Breast epithelium (tissue), 4 donors: ENCODE measurements at regions not wholly inside any gene's neighbourhood (a gene's known extent, or its start where the extent isn't known, plus 50 kb on each side); places are given as distances from the start of the nearest gene placed in this dataset.

Experiments
- DNase-seq, 2 donors: peaks; one replicate each; pipeline ENCODE4 v3.0.0-alpha.2; 2019; ENCODE audit warnings: low spot score in 2 of 2
- H3K27ac ChIP-seq, 2 donors: fragments of 200-600 bp; sonication (generic) in 1 of 2; one replicate each; pipeline ENCODE4 v1.5.1; 2016 to 2019; ENCODE audit warnings: mild to moderate bottlenecking in 1 of 2
- H3K27me3 ChIP-seq, 2 donors: fragments of 200-600 bp; sonication (generic) in 1 of 2; one replicate each; pipeline versions ENCODE4 v1.5.1 to v1.6.0; 2017 to 2019; ENCODE audit warnings: control low read depth in 1 of 2, mild to moderate bottlenecking in 1 of 2
- H3K36me3 ChIP-seq: fragments of 200-600 bp; one replicate; pipeline ENCODE4 v1.5.1; 2019
- H3K4me1 ChIP-seq, 2 donors: fragments of 200-600 bp; sonication (generic); one replicate each; pipeline ENCODE4 v1.5.1; 2016 to 2019; ENCODE audit warnings: control low read depth in 1 of 2
- H3K4me3 ChIP-seq, 3 donors: fragments of 200-600 bp; sonication (generic); 1 replicate in 2 of 3; 2 replicates in 1 of 3; pipeline ENCODE4 v1.5.1; 2016 to 2019; ENCODE audit warnings: mild to moderate bottlenecking in 3 of 3, moderate library complexity in 2 of 3
- H3K9me3 ChIP-seq, 2 donors: fragments of 200-600 bp; sonication (generic) in 1 of 2; one replicate each; pipeline ENCODE4 v1.5.1; 2016 to 2019; ENCODE audit warnings: control low read depth in 1 of 2
- CTCF ChIP-seq, 3 donors: fragments of 450-650 bp; IDR thresholded peaks; one replicate each; pipeline ENCODE4 v1.5.1; 2016 to 2017; ENCODE audit warnings: antibody characterized with exemption in 3 of 3, mild to moderate bottlenecking in 3 of 3, moderate library complexity in 3 of 3
- POLR2A ChIP-seq: fragments of 450-650 bp; IDR thresholded peaks from one replicate; pipeline ENCODE4 v1.6.1; 2016; ENCODE audit warnings: antibody characterized with exemption, mild to moderate bottlenecking, moderate library complexity
- POLR2AphosphoS5 ChIP-seq, 3 donors: sonication (generic); formaldehyde crosslinking; IDR thresholded peaks; one replicate each; pipeline ENCODE4 v1.6.1; 2017; ENCODE audit warnings: antibody characterized with exemption in 3 of 3
- intact Hi-C: fragments of 100-400 bp; cut with DNase I; formaldehyde crosslinking; loops from one replicate; pipeline ENCODE4 v1.15.1; 2023; ENCODE audit warnings: low total_unique reads

GRCh38 chr13:81334481-81334880 is 993.6 kb upstream of the SPRY2 start:
- Histone ChIP-seq H3K27me3 (no peaks in the 10 kb centered on the region), H3K27ac (no peak overlapping the region), H3K4me1 (no peaks in the 10 kb centered on the region), H3K36me3 (no peaks in the 10 kb centered on the region), H3K4me3 (no peak overlapping the region), H3K9me3 (peaks cover 0 to 22% of the 10 kb centered on the region in 2 donors)
- no peak for DNase-seq
- no peak for TF ChIP-seq CTCF (IDR thresholded peaks at IDR 0.05)
- no peak for TF ChIP-seq POLR2A
- TF ChIP-seq POLR2AphosphoS5 (IDR thresholded peaks at IDR 0.05) = no peak
- intact Hi-C loops = no loop called here

- no peak for DNase-seq
- TF ChIP-seq POLR2AphosphoS5 (IDR thresholded peaks at IDR 0.05) = no peak
- no peak for TF ChIP-seq POLR2A
- TF ChIP-seq CTCF (IDR thresholded peaks at IDR 0.05) = no peak
- H3K36me3 ChIP-seq = no peaks in the 10 kb centered on the region
- no peak overlapping the region for H3K27ac ChIP-seq
- H3K27me3 ChIP-seq = no peaks in the 10 kb centered on the region
- intact Hi-C loops = no loop called here
- H3K4me1 ChIP-seq = no peaks in the 10 kb centered on the region
- no peak overlapping the region for H3K4me3 ChIP-seq
- H3K9me3 ChIP-seq = peaks cover 0 to 16% of the 10 kb centered on the region in 2 donors
Observed at GRCh38 chr13:81326913-81327312, 986.0 kb upstream of the SPRY2 start.

GRCh38 chr13:81320516-81320915 is 979.6 kb upstream of the SPRY2 start:
- no peak overlapping the region for H3K27ac ChIP-seq
- no peak for TF ChIP-seq POLR2AphosphoS5 (IDR thresholded peaks at IDR 0.05)
- TF ChIP-seq POLR2A = no peak
- no peak for TF ChIP-seq CTCF (IDR thresholded peaks at IDR 0.05)
- DNase-seq = no peak
- no peaks in the 10 kb centered on the region for H3K36me3 ChIP-seq
- no peak overlapping the region for H3K4me3 ChIP-seq
- H3K4me1 ChIP-seq = no peaks in the 10 kb centered on the region
- H3K9me3 ChIP-seq = no peaks in the 10 kb centered on the region
- intact Hi-C loops = no loop called here
- no peaks in the 10 kb centered on the region for H3K27me3 ChIP-seq

- H3K27me3 ChIP-seq = no peaks in the 10 kb centered on the region
- no peaks in the 10 kb centered on the region for H3K4me1 ChIP-seq
- intact Hi-C loops = no loop called here
- H3K9me3 ChIP-seq = no peaks in the 10 kb centered on the region
- DNase-seq = no peak
- TF ChIP-seq POLR2AphosphoS5 (IDR thresholded peaks at IDR 0.05) = no peak
- no peak for TF ChIP-seq POLR2A
- no peak for TF ChIP-seq CTCF (IDR thresholded peaks at IDR 0.05)
- H3K36me3 ChIP-seq = no peaks in the 10 kb centered on the region
- no peak overlapping the region for H3K4me3 ChIP-seq
- no peak overlapping the region for H3K27ac ChIP-seq
Observed at GRCh38 chr13:81319351-81319750, 978.4 kb upstream of the SPRY2 start.

GRCh38 chr13:81318231-81319019 is 977.5 kb upstream of the SPRY2 start:
- Histone ChIP-seq H3K27me3 (no peaks in the 10 kb centered on the region), H3K27ac (no peak overlapping the region), H3K36me3 (no peaks in the 10 kb centered on the region), H3K9me3 (no peaks in the 10 kb centered on the region), H3K4me3 (no peak overlapping the region), H3K4me1 (no peaks in the 10 kb centered on the region)
- no peak for DNase-seq
- intact Hi-C loops = no loop called here
- TF ChIP-seq POLR2A (no peak), POLR2AphosphoS5 (IDR thresholded peaks at IDR 0.05) (no peak), CTCF (IDR thresholded peaks at IDR 0.05) (no peak)
